GM10266 (cell line): ENCODE measurements at regions not wholly inside any gene's neighbourhood (a gene's known extent, or its start where the extent isn't known, plus 50 kb on each side); places are given as distances from the start of the nearest gene placed in this dataset.

Experiments
- DNase-seq: peaks from one replicate; pipeline ENCODE4 v3.0.0; 2012; ENCODE audit errors: extremely low spot score
- TF ChIP-seq, protein P1 (sequence below): IDR thresholded peaks from 2 replicates; pipeline ENCODE4 v1.5.1; 2012; ENCODE audit warnings: mild to moderate bottlenecking, low read depth; ENCODE audit not compliant: control insufficient read depth, insufficient read depth; ENCODE audit errors: missing control alignments

DNA sequence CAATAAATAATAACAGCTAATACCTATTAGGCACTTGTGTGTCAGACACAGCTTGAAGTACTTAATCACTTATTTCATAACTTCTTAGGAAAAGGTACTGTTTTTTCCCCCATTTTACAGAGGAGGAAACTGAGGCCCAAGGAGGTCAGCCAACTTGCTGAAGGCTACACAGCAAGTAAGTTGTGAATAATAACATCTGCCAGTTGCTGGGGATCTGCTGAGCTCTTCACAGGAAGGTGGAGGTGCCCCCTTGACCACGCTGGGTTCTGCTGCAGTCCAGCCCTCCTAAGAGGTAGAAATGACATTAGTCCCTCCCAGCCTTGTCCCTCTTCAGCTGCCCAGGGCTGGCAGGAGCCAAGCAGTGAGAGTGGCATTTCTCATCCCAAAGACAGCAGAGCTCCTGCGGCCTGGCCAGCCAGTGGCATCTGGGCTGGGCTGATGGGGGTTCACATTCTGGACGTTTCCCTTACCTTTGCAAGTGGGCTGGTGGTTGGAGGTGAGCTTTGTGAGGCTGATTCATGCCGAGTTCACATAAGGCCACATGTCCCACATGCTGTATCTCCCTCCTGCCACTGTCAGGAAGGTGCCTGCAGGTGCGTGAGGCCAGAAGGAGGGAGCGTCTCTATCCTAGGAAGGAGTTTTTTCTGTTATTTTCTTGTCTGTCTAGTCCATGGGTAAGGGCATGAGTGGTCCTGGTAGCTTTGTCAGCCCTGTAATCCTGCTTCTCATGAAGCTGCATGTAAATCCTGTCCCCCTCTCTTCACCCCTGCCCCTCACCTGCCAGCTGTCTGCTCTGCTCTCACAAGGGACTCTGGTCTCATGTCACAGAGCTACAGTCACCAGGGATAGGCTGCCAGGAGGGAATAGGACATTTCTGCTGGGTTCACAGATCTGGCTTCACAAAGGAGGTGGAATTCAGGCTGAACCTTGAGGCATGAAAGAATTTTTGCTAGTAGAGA is 171.7 kb downstream of the MACROH2A1 start:
- TF ChIP-seq, protein P1, sequence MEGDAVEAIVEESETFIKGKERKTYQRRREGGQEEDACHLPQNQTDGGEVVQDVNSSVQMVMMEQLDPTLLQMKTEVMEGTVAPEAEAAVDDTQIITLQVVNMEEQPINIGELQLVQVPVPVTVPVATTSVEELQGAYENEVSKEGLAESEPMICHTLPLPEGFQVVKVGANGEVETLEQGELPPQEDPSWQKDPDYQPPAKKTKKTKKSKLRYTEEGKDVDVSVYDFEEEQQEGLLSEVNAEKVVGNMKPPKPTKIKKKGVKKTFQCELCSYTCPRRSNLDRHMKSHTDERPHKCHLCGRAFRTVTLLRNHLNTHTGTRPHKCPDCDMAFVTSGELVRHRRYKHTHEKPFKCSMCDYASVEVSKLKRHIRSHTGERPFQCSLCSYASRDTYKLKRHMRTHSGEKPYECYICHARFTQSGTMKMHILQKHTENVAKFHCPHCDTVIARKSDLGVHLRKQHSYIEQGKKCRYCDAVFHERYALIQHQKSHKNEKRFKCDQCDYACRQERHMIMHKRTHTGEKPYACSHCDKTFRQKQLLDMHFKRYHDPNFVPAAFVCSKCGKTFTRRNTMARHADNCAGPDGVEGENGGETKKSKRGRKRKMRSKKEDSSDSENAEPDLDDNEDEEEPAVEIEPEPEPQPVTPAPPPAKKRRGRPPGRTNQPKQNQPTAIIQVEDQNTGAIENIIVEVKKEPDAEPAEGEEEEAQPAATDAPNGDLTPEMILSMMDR = no peak
- DNase-seq = no peak

GRCh38 chr5:135225856-135226560 is 173.0 kb downstream of the MACROH2A1 start:
- TF ChIP-seq, protein P1 = no peak
- no peak for DNase-seq

DNA sequence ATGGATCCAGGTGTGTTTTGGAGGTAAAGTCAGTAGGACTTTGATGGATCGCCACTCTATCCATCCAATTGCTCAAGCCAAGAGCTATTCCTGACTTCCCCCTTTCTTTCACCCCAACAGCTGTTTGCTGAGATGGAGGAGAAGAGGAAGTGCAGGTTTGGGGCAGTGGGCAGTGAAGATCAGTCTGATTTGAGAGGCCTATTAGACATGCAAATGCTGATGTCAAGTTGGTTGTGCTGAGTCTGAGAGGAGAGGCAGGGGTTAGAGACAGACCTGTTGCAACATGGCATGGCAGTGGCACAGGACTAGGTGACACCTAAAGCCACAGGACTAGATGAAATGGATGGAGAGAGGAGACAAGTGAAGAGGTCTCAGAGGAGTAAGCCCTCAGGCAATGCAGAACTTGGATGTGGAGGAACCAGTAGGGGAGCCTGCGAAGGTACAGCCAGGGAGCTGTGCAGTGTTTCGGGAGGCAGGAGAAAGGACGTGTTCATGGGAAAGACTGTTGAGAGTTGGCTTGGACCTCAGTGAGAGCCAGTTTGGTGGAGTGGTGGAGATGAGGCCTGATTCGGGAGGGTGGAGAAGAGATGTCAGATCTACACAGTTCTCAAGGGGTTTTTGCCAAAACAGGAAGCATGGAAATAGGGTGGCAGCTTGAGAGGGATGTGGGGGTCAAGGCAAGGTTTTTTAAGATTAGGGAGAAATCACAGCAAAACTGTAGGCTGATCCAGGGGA is 175.0 kb downstream of the MACROH2A1 start:
- TF ChIP-seq, protein P1 = no peak
- no peak for DNase-seq

DNA sequence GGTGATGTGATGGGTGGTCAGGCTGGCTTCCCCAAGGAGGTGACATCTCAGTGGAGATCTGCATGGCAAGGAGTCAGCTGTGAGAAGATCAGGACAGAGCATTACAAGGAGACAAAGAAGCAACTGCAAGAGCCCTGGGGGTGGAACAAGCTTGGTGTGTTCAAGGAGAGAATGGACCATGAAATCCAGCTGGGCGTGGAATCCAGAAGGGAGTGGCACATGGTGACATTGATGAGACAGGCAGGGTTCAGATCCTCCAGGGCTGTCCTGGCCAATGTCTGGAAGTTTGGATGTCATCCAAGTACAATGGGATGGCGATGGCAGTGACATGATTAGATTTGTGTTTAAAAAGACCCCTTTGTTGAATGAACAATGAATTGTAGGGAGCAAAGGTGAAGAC is 175.6 kb downstream of the MACROH2A1 start:
- no peak for DNase-seq
- TF ChIP-seq, protein P1 = no peak

DNA sequence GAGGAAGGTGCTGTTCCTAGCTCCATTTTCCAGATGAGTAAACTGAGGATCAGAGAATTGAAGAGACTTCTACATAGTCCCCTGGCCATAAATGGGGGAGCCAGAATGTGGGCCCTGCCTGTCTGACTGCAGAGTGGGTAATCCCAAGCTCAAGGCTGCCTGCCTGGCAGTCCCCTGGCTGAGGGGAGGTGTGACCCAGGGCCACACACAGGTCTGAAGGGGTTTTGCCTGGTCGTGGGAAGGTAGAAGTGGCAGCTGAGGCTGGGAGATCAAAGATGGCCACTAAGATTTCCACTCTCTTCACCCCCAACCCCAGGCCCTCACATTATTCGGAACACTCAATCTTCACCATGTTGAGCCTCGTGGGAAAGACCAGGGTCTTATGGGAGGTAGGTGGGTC is 176.3 kb downstream of the MACROH2A1 start:
- DNase-seq = no peak
- TF ChIP-seq, protein P1 = no peak

GRCh38 chr5:135222171-135222681 is 176.8 kb downstream of the MACROH2A1 start:
- DNase-seq = no peak
- TF ChIP-seq, protein P1 = no peak

GRCh38 chr5:135221696-135222095 is 177.3 kb downstream of the MACROH2A1 start:
- TF ChIP-seq, protein P1 = no peak
- no peak for DNase-seq
